CD4-positive, alpha-beta T cell treated with Interleukin-6 at 100 ng/mL for 8 hours (primary cell): ENCODE measurements at regions not wholly inside any gene's neighbourhood (a gene's known extent, or its start where the extent isn't known, plus 50 kb on each side); places are given as distances from the start of the nearest gene placed in this dataset.
"Not testable (repeated sequence)": the region's sequence is repeated elsewhere in the genome, so short reads cannot be mapped to it uniquely, and the experiment has no call there.

Experiments used
- DNase-seq: peaks from one replicate; pipeline ENCODE4 v3.0.0-alpha.2; 2020; ENCODE audit warnings: mixed read lengths, low spot score

DNA sequence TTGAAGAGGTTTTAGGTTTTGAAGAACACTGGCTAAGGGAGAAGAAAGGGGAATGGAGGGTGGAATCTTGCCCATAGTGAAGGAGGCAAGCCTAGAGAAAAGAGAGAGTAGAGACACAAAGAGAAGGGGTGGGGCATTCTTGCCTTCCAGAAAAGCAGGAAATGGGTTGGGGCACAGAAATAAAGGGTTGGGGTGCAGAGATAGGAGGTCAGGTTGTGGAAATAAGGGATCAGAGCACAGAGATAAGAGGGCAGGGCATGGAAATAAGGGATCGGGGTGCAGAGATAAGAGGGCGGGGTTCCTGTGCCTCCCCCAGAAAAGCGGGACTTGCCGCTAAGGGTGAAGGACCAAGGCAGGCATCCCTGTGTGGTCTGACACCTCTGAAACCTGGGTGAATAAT, 69.9 kb downstream of the ALG1L2 start:
- DNase-seq, result not testable (repeated sequence)

DNA sequence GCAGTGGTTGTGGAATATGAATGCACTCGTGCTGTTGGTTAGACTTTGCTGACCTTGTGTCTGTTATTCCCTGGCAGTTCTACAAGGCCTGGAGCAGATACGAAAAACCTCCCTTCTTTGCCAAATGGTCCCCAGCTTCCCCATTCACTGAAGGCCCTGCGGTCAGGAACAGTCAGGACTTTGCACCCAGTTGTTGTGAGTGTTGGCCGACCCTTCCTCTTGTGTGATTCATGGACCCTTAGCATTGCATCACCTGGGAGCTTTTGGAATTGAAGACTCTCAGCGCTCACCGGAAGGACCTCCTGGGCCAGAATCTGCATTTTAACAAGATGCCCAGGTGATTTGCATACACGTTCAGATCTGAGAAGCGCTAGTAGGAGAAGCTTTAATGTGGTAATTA, 71.6 kb downstream of the ALG1L2 start:
- DNase-seq, result not testable (repeated sequence)

DNA sequence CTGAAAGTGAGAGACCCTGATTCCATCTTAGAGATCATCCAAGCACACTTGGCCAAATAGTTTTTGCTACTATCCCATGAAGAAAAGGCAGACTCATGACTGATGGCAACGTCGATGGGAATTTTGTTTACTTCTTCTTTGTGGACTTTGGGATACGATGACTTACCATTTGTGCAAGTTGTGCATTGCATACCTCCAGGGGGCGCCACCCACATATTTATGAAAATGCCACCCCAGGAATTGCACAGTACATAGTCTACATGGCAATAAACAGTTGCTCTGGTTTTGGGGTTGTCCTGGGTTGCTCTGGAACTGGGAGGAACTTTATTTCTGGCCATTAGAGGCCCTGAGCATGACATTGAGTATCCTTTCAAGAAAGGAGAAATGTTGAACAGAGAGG, 73.8 kb downstream of the ALG1L2 start:
- DNase-seq, result not testable (repeated sequence)

DNA sequence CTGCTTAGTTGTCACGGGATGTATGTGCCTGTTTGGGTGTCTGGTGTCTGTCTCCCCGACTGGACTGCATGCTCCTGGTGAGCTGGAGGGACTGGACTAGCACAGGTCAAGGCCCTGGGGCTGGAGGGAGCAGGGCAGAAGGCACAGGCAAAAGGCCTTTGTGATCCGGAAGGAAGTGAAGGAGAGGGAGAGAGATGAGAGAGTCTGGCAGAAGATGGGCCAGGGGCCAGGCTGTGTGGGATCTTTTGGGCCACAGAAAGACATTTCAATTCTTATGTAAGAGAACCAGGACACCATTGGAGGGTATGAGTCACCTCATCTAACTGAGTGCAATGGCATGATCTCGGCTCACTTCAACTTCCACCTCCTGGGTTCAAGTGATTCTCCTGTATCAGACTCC, 85.2 kb downstream of the ALG1L2 start:
- not testable (repeated sequence) for DNase-seq

DNA sequence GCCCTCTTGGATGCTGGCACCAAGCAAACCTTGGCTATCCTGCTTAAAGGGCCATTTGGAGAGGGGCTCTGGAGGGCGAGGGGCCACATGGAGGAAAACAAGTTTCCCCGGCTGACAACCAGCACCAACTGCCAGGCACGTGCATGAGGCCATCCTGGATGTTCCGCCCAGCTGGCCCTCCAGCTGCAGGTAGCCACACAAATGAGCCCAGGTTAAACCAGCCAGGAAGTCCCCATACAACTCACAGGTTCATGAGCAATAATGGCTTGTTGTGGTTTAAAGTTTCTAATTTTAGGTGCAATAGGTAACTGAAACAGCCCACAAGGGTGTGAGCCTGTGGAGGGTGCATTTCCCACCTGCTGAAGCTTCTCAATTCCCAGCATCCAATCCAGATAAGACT, 93.6 kb downstream of the ALG1L2 start:
- DNase-seq, result not testable (repeated sequence)

DNA sequence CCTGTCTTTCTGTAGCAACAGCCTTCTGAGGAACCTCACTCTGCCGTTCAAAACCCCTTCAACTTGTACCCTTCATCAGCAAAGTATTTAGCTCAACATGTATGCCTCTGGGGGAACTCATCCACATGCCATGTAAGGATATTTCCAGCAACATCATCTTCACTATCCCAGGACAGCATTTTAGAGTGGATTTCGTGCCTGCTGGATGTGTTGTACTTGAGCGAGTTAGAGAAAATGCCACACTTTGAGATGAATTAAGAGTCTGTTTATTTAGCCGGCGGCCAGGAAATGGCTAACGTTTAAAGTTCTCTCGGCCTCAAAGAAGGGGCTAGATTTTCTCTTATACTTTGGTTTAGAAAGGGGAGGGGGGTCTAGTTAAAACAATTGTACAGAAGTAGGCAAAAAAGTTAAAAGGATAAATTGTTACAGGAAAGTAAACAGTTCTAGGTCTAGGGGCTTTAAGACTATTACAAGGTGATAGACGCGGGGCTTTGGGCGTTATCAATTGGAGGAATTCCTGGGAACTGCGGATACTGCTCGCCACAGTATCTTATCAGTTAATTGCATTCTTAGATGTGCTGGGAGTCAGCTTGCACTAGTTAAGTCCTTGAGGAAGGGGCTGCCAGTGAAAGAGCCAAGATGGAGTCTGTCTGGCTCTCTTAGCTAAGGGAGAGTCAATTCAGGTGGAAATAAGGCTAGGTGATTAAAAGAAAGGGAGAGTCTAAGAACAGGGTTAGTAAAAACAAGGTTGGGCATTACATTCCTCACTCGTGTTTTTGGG, 95.0 kb downstream of the ALG1L2 start:
- not testable (repeated sequence) for DNase-seq

DNA sequence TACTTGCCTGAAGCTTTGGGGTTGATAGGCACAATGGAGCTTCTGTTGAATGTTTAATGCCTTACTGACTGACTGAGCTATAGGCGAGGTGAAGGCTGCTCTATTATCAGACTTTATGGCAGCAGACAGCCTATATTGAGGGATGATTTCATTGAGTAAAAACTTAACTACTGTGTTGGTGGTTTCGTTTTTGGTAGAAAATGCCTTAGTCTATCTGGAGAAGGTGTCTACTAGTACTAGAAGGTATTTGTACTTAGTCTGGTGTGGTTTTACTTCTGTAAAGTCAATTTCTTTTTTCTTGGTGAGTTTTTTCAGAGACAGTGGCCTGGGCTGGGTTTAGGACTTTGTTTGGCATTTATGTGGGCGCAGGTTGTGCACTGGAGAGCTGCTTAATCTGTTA, 97.2 kb downstream of the ALG1L2 start:
- not testable (repeated sequence) for DNase-seq

DNA sequence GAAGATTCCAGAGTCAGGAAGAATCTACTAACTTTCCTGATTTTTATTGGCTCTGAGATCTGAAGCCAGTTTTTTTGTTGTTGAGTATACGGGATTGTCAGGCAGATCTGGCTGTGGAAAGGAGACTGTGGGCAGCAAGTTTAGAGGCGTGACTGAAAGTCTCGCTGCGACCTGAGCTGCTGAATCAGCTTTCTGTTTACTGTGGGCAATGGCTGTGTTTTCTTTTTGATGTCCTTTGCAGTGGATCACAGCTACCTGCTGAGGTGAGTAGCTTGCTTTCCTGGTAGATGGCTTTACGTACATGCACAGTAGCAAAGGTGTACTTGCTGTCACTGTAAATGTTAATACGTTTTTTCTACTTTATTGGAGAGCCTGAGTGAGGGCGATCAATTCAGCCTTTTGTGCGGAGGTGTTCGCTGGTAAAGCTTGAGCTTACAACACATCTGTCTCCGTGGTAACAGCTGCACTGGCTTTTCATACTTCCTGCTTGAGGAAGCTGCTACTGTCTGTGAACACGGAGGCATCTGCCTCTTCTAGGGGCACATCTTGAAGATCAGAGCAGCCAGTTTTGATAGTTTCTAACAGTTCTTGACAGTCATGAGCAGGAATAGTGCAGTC, 97.8 kb downstream of the ALG1L2 start:
- peak; percentile 36 for DNase-seq

DNA sequence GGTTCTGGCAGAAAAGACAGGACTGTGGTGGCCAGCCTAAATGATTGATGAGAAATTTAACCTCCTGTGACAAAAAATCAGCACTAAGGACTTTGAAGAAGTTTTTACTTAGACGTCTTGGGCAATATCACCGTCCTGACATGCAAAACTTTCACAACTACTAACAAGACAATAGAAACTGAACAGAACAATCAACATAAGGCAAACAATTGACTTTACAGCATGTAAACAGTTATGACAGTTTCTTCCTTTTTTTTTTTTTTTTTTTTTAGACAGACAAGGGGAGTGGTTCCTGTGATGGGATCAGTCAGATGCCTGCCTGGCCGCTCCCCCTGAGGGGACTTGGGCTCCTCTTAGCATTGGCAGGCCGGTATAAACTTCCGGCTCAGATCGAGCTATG, 100.8 kb downstream of the ALG1L2 start:
- DNase-seq, result not testable (repeated sequence)

DNA sequence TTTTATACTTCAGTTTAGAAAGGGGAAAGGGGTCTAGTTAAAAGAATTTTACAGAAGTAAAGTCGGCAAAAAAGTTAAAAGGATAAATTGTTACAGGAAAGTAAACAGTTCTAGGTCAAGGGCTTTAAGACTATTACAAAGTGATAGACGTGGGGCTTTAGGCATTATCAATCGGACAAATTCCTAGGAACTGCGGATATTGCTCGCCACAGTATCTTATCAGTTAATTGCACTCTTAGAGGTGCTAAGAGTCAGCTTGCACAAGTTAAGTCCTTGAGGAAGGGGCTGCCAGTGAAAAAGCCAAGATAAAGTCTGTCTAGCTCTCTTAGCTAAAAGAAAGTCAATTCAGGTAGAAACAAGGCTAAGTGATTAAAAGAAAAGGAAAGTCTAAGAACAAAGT, 102.1 kb downstream of the ALG1L2 start:
- not testable (repeated sequence) for DNase-seq

DNA sequence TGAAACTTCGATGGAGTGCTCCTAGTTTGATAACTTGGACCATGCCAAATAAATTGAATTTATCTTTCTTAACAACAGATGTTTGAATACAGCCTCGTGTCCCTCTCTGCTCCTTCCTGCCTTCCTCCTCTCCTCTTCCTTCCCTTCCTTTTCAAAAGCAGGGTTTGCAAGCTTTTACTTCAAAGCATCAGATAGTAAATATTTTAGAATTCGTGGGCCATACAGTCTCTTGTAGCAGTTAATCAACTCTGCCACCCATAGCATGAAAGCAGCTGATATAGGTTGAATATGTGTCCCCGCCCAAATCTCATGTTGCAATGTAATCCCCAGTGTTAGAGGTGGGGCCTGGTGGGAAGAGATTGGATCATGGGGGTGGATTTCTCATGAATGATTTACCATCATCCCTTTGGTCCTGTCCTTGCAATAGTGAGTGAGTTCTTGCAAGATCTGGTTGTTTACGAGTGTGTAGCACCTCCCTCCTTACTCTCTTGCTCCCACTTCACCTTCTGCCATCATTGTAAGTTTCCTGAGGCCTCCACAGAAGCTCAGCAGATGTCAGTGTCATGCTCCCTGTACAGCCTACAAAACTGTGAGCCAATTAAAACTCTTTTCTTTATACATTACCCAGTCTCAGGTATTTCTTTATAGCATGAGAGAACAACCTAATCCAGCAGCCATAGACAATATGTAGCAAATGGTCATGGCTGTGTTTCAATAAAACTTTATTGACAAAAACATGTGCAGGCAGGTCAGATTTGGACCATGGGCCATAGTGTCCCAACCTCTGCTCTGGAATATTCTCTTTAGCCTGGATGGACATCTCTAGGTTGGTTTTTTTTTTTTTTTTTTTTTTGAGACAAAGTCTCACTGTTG, 102.8 kb downstream of the ALG1L2 start:
- not testable (repeated sequence) for DNase-seq

DNA sequence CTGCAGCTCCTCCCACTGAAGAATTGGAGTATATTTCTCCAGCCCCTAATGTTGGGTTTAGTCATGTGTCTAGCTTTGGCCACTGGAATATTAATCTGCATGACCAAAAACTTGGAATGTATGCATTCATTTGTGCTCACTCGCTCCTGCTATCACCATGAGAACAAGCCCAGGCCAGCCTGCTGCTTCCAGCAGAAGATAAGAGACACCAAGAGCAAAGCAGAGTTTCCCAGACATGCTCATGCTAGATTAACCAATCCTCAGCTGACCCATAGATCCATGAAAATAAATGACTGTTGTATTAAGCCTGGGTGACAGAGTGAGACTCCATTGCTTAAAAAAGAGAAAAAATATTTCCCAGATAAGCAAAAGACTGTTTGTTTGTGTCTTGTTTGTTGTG, 119.6 kb downstream of the ALG1L2 start:
- DNase-seq, result not testable (repeated sequence)

DNA sequence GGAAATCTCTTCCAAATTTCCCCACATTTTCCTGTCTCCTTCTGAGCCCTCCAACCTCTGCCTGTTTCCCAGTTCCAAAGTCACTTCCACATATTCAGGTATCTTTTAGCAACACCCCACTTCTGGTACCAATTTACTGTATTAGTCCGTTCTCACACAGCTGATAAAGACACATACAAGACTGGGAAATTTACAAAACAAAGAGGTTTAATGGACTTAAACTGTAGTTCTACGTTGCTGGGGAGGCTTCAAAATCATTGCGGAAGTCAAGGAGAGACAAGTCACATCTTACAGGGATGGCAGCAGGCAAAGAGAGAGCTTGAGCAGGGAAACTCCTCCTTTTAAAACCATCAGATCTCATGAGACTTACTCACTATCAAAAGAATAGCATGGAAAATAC, 122.0 kb downstream of the ALG1L2 start:
- DNase-seq, result not testable (repeated sequence)

DNA sequence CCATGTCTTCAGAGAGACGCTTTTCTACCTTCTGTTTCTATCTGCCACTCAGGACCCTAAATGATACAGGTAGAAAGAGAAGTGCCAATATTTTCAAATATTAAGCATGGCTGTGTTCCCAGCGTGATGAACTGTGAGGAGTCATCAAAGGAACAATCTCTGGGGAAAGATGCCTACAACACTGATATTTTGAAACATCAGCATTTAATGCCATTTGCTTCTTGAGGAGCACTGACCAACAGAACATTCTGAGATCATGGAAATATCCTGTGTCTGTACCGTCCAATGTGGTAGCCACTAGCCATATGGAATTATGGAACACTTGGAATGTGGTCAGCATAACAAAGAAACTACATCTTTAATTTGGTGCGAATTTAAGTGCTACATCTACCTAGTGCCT, 117.9 kb upstream of the COL6A5 start:
- no peak for DNase-seq

DNA sequence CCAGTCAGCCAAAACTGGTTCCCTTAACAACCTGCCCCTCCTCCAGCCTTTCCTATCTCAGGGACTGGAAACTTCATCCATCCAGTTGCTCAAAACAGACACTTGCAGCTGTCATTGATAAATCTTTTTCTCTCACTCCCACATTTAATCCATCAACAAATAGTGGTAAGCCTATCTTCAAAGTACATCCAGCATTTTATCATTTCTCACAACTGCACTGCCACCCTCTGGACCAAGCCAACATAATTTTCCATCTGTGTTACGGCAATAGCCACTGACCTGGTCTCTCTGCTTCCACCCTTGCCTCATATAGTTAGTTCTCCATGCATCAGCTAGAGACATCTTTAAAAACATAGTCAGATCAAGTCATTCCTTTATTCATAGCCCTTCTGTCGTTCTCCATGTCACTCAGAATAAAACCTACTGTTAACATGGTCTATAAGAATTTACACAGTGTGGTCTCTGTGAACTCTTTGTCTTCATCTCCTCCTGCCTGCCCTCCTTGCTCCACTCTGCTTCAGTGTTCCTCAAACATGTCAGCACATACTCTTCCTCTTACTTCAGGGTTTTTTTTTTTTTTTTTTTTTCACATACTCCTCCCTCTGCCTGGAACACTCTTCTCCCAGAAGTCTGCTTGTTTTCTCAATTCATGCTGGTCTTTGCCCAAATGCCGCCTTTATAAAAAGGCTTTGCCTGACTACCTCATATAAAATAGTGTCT, 102.5 kb upstream of the COL6A5 start:
- DNase-seq, result no peak

DNA sequence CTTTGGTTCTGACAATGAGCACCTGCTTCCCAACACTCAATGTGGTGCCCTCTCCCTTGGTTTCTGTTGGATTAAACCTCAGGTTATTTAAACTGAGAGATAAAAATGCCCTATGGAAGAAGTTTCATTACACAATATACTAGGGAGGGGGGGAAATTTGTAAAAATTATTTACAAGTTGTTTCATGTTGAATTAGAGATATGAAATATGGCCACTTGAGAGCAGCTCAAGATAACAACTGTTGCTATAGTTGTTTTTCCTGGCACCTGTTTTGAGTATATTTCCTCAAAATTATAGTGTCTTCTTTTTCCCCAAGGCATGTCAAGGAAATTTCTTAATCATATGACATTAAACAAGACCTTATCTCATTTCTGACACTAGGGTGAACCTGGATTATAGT, 101.7 kb upstream of the COL6A5 start:
- no peak for DNase-seq

DNA sequence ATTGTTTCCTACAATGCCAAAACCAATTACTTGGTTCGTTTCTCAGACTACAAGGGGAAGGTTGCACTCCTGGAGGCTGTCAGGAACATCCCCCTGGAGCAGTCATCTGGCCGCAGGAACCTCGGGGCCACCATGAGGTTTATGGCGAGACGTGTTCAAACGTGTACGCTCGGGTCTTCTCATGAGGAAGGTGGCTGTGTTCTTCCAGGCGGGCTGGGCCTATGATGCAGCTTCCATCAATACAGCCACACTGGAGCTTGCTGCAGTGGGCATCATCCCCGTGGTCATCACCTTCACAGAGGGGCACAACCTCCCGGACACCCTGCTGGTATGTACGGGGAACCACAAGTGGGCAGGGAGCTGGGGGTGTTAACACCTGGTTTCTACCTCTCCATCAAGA, 94.5 kb upstream of the COL6A5 start:
- DNase-seq, result no peak

DNA sequence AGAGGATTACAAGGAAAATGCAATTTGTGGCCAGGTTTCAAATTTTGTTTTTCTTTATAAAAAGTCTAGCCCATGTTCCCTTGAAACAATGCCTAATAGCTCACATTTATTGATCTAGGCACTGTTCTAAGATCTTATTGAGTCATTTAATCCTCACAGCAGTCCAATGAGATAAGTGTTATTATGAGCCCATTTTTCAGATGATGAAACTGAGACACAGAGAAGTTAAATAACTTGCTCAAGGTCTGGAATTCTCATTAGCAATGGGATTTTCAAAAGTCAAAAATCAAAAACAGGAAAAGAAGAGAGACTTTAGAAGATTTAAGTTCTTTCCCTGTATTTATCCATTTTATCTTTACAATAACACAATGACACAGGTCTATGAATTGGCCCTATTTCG, 90.0 kb upstream of the COL6A5 start:
- no peak for DNase-seq

DNA sequence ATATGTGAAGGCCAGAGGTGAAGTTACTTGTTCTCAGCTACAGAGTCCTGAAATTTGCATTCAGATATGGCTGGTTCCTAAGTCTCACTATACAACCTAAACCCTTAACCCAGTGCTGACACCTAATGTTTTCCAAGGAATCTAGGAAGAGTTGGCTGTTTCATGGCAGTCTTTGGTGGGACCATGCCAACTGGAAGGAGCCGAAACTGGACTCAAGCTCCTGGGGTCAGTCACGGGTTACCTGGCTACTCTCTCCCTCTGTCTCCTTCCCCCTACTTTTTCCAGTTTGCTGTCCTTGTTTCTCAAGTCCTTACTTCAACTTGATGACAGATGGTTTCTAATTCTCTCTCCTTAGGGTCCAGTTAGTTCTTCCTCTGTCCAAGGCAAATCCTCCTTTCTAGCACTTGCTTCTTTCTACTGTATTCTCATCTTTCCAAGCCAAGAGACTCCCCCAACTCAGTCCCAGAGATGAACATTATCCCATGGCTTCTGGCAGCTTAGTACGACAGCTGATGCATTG, 88.6 kb upstream of the COL6A5 start:
- no peak for DNase-seq

DNA sequence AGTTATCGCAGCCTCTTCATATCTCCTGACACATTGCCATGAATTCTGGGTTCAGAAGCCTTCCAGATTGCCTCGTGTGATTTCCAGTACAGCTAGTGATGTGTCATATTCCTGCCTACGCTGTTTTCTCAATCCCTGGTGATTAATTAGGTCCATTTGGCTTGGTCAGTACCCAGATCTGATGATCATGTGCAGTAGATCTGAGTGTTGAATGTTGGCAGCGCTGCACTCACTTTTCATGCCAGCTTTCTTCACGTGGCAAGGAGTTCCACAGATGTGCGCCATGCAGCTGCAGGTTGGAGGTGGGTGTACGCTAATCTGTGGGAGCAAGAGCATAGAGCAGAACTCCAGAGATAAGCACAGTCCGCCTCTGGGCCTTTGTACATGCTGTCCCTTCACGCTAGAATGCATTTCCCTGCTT, 86.9 kb upstream of the COL6A5 start:
- no peak for DNase-seq

DNA sequence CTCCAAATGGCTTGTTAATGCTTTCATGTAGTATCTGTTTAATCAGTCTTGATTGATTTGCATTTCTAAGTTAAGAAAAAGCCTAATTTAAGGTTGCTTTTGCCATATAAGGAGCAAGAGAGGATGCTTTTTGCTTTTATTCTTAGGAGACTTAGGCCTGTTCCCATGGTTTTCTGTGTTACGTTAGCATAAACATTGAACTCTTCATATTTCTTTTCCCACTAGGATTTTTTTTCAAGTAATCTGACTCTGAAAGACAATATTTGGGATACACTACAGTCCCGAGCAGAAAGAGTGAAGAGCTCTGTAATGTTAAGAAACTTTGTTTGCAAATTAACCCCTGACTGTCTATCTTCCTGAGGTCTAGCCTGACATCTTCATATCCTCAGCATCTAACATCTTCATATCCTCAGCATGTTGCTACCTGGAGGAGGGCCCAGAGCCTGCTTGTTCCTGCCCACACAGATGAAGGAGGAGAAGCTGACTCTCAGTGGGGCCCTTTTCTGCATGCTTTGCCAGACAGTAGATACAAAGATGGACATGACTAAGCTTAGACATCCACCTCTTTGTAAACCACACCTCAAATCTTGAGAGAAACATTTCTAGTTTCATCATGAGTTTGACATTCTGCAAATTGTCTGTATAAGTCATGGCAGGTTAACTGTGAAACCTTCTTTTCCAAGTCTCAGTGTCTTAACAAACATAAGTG, 86.2 kb upstream of the COL6A5 start:
- DNase-seq, result no peak
